HCT116 (cell line): ENCODE measurements at regions not wholly inside any gene's neighbourhood (a gene's known extent, or its start where the extent isn't known, plus 50 kb on each side); places are given as distances from the start of the nearest gene placed in this dataset.

Source experiments
- ATAC-seq: fragments of 200-7000 bp; cut with Tn5 transposase; 2 replicates; pipeline ENCODE4 v1.9.1; 2020; ENCODE audit warnings: mild to moderate bottlenecking, moderate library complexity
- BruUV-seq: library from RNA; stranded (reverse); fragments of 400-500 nt; replicated peaks from 2 replicates; lab custom pipeline; 2021; lab: Mats Ljungman, UMichigan
- CTCF ChIA-PET: fragments of 300-600 bp; sonication (Branson Sonifier 250); formaldehyde crosslinking; loops from one replicate; lab custom pipeline; 2021; ENCODE audit warnings: antibody characterized with exemption; lab: Charles Lee
- POLR2A ChIA-PET: fragments of 300-600, 350-600 bp; sonication (Branson Sonifier 250); formaldehyde crosslinking; loops from one replicate; lab custom pipeline; 2021; ENCODE audit warnings: antibody characterized with exemption; lab: Charles Lee
- RAD21 ChIA-PET, 2 experiments: fragments of 300-600 bp; sonication (Branson Sonifier 250); formaldehyde crosslinking; loops; one replicate each; lab custom pipeline; 2023; ENCODE audit warnings: low total read pairs in 2 of 2; ENCODE audit not compliant: uncharacterized antibody in 2 of 2, unreplicated experiment in 2 of 2, low non-redundant PET in 1 of 2; lab: Charles Lee
- DNase-seq: peaks from one replicate; pipeline ENCODE4 v3.0.0-alpha.2; 2010; ENCODE audit warnings: low read depth, low spot score
- H2AFZ ChIP-seq: fragments of 200-600 bp; shearing (Covaris generic), sonication (generic); 2 replicates; pipeline ENCODE4 v1.6.1; 2017; ENCODE audit warnings: low read depth, mixed run types, mixed read lengths, antibody characterized with exemption, low read length; ENCODE audit not compliant: poor library complexity, severe bottlenecking
- H3K27ac ChIP-seq: 2 replicates; pipeline ENCODE4 v1.5.1; 2012; ENCODE audit warnings: low read depth, low read length
- H3K27me3 ChIP-seq: fragments of 200-600 bp; sonication (generic); 2 replicates; pipeline ENCODE4 v1.6.1; 2016; ENCODE audit warnings: mixed run types, low read length, mixed read lengths; ENCODE audit not compliant: insufficient read depth
- H3K36me3 ChIP-seq, 2 experiments: fragments of 200-500 bp in 1 of 2; fragments of 200-600 bp in 1 of 2; sonication (Bioruptor generic) in 1 of 2; sonication (generic) in 1 of 2; 2 replicates each; pipeline versions ENCODE4 v1.5.1 to v1.6.1; 2014 to 2016; ENCODE audit warnings: low read length in 2 of 2, inconsistent platforms in 1 of 2, mixed read lengths in 1 of 2, mixed run types in 1 of 2; ENCODE audit not compliant: insufficient read depth in 2 of 2, control insufficient read depth in 1 of 2
- H3K4me1 ChIP-seq, 2 experiments: fragments of 200-600 bp in 1 of 2; sonication (generic) in 1 of 2; 2 replicates each; pipeline versions ENCODE4 v1.5.1 to v1.6.1; 2012 to 2017; ENCODE audit warnings: low read length in 2 of 2, inconsistent platforms in 1 of 2, mild to moderate bottlenecking in 1 of 2, mixed read lengths in 1 of 2, mixed run types in 1 of 2, moderate library complexity in 1 of 2; ENCODE audit not compliant: insufficient read depth in 2 of 2, control insufficient read depth in 1 of 2
- H3K4me2 ChIP-seq: fragments of 200-600 bp; sonication (generic); 2 replicates; pipeline ENCODE4 v1.6.1; 2017; ENCODE audit warnings: mixed run types, low read length, mixed read lengths
- H3K4me3 ChIP-seq, 2 experiments: fragments of 200-600 bp in 1 of 2; sonication (generic) in 1 of 2; replicated peaks in 1 of 2; 2 replicates each; pipeline ENCODE4 v1.5.1; 2011 to 2016; ENCODE audit warnings: low read length in 2 of 2, control low read depth in 1 of 2, low read depth in 1 of 2, mild to moderate bottlenecking in 1 of 2, mixed read lengths in 1 of 2, mixed run types in 1 of 2
- H3K79me2 ChIP-seq: fragments of 200-600 bp; sonication (generic); 2 replicates; pipeline ENCODE4 v1.6.1; 2017; ENCODE audit warnings: mild to moderate bottlenecking, mixed run types, low read length, moderate library complexity, mixed read lengths; ENCODE audit not compliant: insufficient read depth
- H3K9ac ChIP-seq: fragments of 200-600 bp; sonication (generic); 2 replicates; pipeline ENCODE4 v1.6.1; 2016; ENCODE audit warnings: low read length, mixed read lengths
- H3K9me2 ChIP-seq: fragments of 200-600 bp; sonication (generic), shearing (Covaris generic); 2 replicates; pipeline ENCODE4 v1.6.1; 2017; ENCODE audit warnings: mixed run types, mild to moderate bottlenecking, moderate library complexity; ENCODE audit not compliant: insufficient read depth
- H3K9me3 ChIP-seq, 2 experiments: fragments of 200-500 bp in 1 of 2; fragments of 200-600 bp in 1 of 2; sonication (Bioruptor generic) in 1 of 2; sonication (generic) in 1 of 2; 2 replicates each; pipeline ENCODE4 v1.6.1; 2014 to 2017; ENCODE audit warnings: low read length in 2 of 2, mixed read lengths in 2 of 2, inconsistent platforms in 1 of 2, low read depth in 1 of 2, mild to moderate bottlenecking in 1 of 2, mixed run types in 1 of 2, moderate library complexity in 1 of 2; ENCODE audit not compliant: control insufficient read depth in 1 of 2, insufficient read depth in 1 of 2
- H4K20me1 ChIP-seq: fragments of 200-600 bp; sonication (generic), shearing (Covaris generic); 2 replicates; pipeline ENCODE4 v1.6.1; 2017; ENCODE audit warnings: mixed run types, mild to moderate bottlenecking, moderate library complexity; ENCODE audit not compliant: insufficient read depth
- ATF3 ChIP-seq: IDR thresholded peaks from 2 replicates; pipeline ENCODE4 v1.6.1; 2012
- CBX3 ChIP-seq: IDR thresholded peaks from 2 replicates; pipeline ENCODE4 v1.6.1; 2012; ENCODE audit warnings: low read depth
- CTCF ChIP-seq, 3 experiments: fragments of 200-600 bp in 1 of 3; sonication (generic) in 1 of 3; IDR thresholded peaks in 2 of 3; conservative IDR thresholded peaks in 1 of 3; 2 replicates each; pipeline ENCODE4 v1.5.1; 2012 to 2017; ENCODE audit warnings: low read depth in 2 of 3, low read length in 2 of 3, antibody characterized with exemption in 1 of 3, borderline replicate concordance in 1 of 3, control low read depth in 1 of 3, mild to moderate bottlenecking in 1 of 3, mixed read lengths in 1 of 3, mixed run types in 1 of 3, moderate library complexity in 1 of 3; ENCODE audit not compliant: insufficient read depth in 1 of 3
- ELF1 ChIP-seq: IDR thresholded peaks from 2 replicates; pipeline ENCODE4 v1.6.1; 2012; ENCODE audit warnings: low read depth, borderline replicate concordance
- EZH2 ChIP-seq: fragments of 200-600 bp; sonication (generic); IDR thresholded peaks from 2 replicates; pipeline ENCODE4 v1.6.1; 2017; ENCODE audit warnings: antibody characterized with exemption, mixed run types
- FOSL1 ChIP-seq: IDR thresholded peaks from 2 replicates; pipeline ENCODE4 v1.6.1; 2012; ENCODE audit warnings: low read depth
- POLR2A ChIP-seq: IDR thresholded peaks from 2 replicates; pipeline ENCODE4 v1.7.0; 2011; ENCODE audit warnings: borderline replicate concordance; ENCODE audit not compliant: insufficient read depth, insufficient read length; ENCODE audit errors: extremely low read depth
- POLR2AphosphoS5 ChIP-seq: IDR thresholded peaks from 2 replicates; pipeline ENCODE4 v1.6.1; 2011; ENCODE audit warnings: mild to moderate bottlenecking, low read depth, low read length, moderate library complexity
- RAD21 ChIP-seq: IDR thresholded peaks from 2 replicates; pipeline ENCODE4 v1.6.1; 2012; ENCODE audit warnings: low read depth, mild to moderate bottlenecking
- REST ChIP-seq: IDR thresholded peaks from 2 replicates; pipeline ENCODE4 v1.6.1; 2012; ENCODE audit warnings: low read depth
- SIN3A ChIP-seq: IDR thresholded peaks from 2 replicates; pipeline ENCODE4 v1.6.1; 2012; ENCODE audit warnings: low read depth
- TCF7L2 ChIP-seq: IDR thresholded peaks from 2 replicates; pipeline ENCODE4 v1.7.0; 2011; ENCODE audit warnings: borderline replicate concordance, inconsistent platforms; ENCODE audit not compliant: insufficient read depth, insufficient read length; ENCODE audit errors: extremely low read depth
- YY1 ChIP-seq: IDR thresholded peaks from 2 replicates; pipeline ENCODE4 v1.6.1; 2011; ENCODE audit warnings: low read length, low read depth, moderate library complexity, mild to moderate bottlenecking; ENCODE audit not compliant: insufficient replicate concordance; ENCODE audit errors: extremely low read depth
- ZBTB33 ChIP-seq: IDR thresholded peaks from 2 replicates; pipeline ENCODE4 v1.6.1; 2011; ENCODE audit warnings: mild to moderate bottlenecking, low read length, moderate library complexity; ENCODE audit not compliant: insufficient replicate concordance; ENCODE audit errors: extremely low read depth
- intact Hi-C: fragments of 100-400 bp; cut with micrococcal nuclease; formaldehyde crosslinking; loops from 2 replicates; pipeline ENCODE4 v1.10.0; 2022
- TF ChIP-seq, protein P1 (sequence below): IDR thresholded peaks from 2 replicates; pipeline ENCODE4 v1.6.1; 2012

DNA sequence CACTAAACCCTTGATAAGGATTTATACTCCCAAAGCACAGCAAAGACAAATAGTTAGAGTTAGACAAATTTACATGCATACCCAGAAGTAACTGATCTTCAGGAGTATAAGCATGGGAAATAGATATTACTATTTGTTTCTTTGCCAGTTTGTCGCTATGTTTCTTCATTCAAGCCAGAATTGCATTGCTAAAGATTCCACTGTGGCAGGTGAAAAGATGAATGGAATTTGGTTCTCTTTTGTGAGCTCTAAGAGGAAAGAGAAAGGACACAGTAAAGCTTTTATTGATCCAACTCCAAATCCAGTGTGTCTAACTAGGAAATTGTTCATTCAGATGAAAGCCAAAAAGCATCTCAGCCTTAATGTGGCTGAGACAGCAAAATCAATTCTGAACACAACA is 292.3 kb upstream of the SPRY2 start:
- Histone ChIP-seq H3K36me3 (no peaks in the 10 kb centered on the region), H2AFZ (no peak overlapping the region), H3K9ac (no peak overlapping the region), H3K4me3 (no peak overlapping the region), H3K9me2 (no peaks in the 10 kb centered on the region), H4K20me1 (no peaks in the 10 kb centered on the region), H3K9me3 (no peaks in the 10 kb centered on the region), H3K27ac (no peak overlapping the region), H3K27me3 (no peaks in the 10 kb centered on the region), H3K4me1 (no peaks in the 10 kb centered on the region), H3K79me2 (no peaks in the 10 kb centered on the region), H3K4me2 (no peak overlapping the region)
- ChIA-PET CTCF (no interaction called here), RAD21 (no interaction called here), POLR2A (no interaction called here)
- DNase-seq (no peak), ATAC-seq (no peak)
- intact Hi-C loops = no loop called here
- BruUV-seq = no TSS peak
- no peak for TF ChIP-seq FOSL1
- no peak for TF ChIP-seq CTCF (IDR thresholded peaks at IDR 0.05 in 2 of 3, conservative IDR thresholded peaks at IDR 0.05 in 1 of 3; ENCODE audit: borderline replicate concordance in 1 of 3, insufficient read depth in 1 of 3, low read depth in 2 of 3, low read length in 2 of 3)
- TF ChIP-seq EZH2 = no peak
- no peak for TF ChIP-seq CBX3
- no peak for TF ChIP-seq ZBTB33
- TF ChIP-seq POLR2A = no peak
- no peak for TF ChIP-seq RAD21
- no peak for TF ChIP-seq ELF1
- TF ChIP-seq, protein P1, sequence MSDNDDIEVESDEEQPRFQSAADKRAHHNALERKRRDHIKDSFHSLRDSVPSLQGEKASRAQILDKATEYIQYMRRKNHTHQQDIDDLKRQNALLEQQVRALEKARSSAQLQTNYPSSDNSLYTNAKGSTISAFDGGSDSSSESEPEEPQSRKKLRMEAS = no peak
- TF ChIP-seq SIN3A = no peak
- TF ChIP-seq REST = no peak
- TF ChIP-seq YY1 = no peak
- TF ChIP-seq ATF3 = no peak
- TF ChIP-seq POLR2AphosphoS5 = no peak
- no peak for TF ChIP-seq TCF7L2
